Fibroblast of lung (primary cell): ENCODE measurements at regions not wholly inside any gene's neighbourhood (a gene's known extent, or its start where the extent isn't known, plus 50 kb on each side); places are given as distances from the start of the nearest gene placed in this dataset.

Experiments
- DNase-seq, 2 donors: peaks; one replicate each; pipeline versions ENCODE4 v3.0.0 to v3.0.0-alpha.2; 2010; ENCODE audit warnings: low read depth in 2 of 2
- H2AFZ ChIP-seq: 2 replicates; pipeline ENCODE4 v1.5.1; 2012; ENCODE audit warnings: low read length, control low read depth, inconsistent platforms
- H3K27ac ChIP-seq: 2 replicates; pipeline ENCODE4 v1.5.1; 2011; ENCODE audit warnings: low read length, control low read depth; ENCODE audit not compliant: insufficient read depth
- H3K27me3 ChIP-seq: 2 replicates; pipeline ENCODE4 v1.5.1; 2011; ENCODE audit warnings: mild to moderate bottlenecking, low read length; ENCODE audit not compliant: control insufficient read depth, insufficient read depth
- H3K36me3 ChIP-seq: 2 replicates; pipeline ENCODE4 v1.5.1; 2011; ENCODE audit warnings: low read length; ENCODE audit not compliant: control insufficient read depth, insufficient read depth
- H3K4me1 ChIP-seq: 2 replicates; pipeline ENCODE4 v1.5.1; 2011; ENCODE audit warnings: low read length; ENCODE audit not compliant: control insufficient read depth, insufficient read depth; ENCODE audit errors: extremely low read depth
- H3K4me2 ChIP-seq: 2 replicates; pipeline ENCODE4 v1.5.1; 2011; ENCODE audit warnings: low read length, control low read depth; ENCODE audit not compliant: insufficient read depth; ENCODE audit errors: extremely low read depth
- H3K4me3 ChIP-seq, 4 experiments: fragments of 200-600 bp in 1 of 4; sonication (generic) in 1 of 4; replicated peaks in 1 of 4; 2 replicates each; pipeline ENCODE4 v1.5.1; 2011 to 2016; ENCODE audit warnings: low read length in 4 of 4, low read depth in 3 of 4, mild to moderate bottlenecking in 3 of 4, control low read depth in 2 of 4, inconsistent platforms in 1 of 4, mixed read lengths in 1 of 4; ENCODE audit not compliant: insufficient read depth in 1 of 4; ENCODE audit errors: control extremely low read depth in 1 of 4
- H3K79me2 ChIP-seq: 2 replicates; pipeline ENCODE4 v1.5.1; 2012; ENCODE audit warnings: mild to moderate bottlenecking, low read length, inconsistent platforms; ENCODE audit not compliant: control insufficient read depth, insufficient read depth
- H3K9ac ChIP-seq: 2 replicates; pipeline ENCODE4 v1.5.1; 2011; ENCODE audit warnings: mild to moderate bottlenecking, low read length, control low read depth; ENCODE audit not compliant: insufficient read depth
- H3K9me3 ChIP-seq: 2 replicates; pipeline ENCODE4 v1.5.1; 2012; ENCODE audit warnings: low read depth, low read length; ENCODE audit not compliant: control insufficient read depth, insufficient read depth
- H4K20me1 ChIP-seq: 2 replicates; pipeline ENCODE4 v1.5.1; 2011; ENCODE audit warnings: low read length; ENCODE audit not compliant: control insufficient read depth, insufficient read depth; ENCODE audit errors: extremely low read depth
- CTCF ChIP-seq, 2 donors: IDR thresholded peaks in 1 of 2; conservative IDR thresholded peaks in 1 of 2; 1 replicate in 1 of 2; 2 replicates in 1 of 2; pipeline ENCODE4 v1.5.1; 2011 to 2012; ENCODE audit warnings: low read length in 2 of 2, control low read depth in 1 of 2, inconsistent platforms in 1 of 2, low read depth in 1 of 2, mild to moderate bottlenecking in 1 of 2
- EZH2 ChIP-seq: IDR thresholded peaks from 2 replicates; pipeline ENCODE4 v1.5.1; 2012; ENCODE audit warnings: low read length, control low read depth, mild to moderate bottlenecking; ENCODE audit errors: missing control alignments

DNA sequence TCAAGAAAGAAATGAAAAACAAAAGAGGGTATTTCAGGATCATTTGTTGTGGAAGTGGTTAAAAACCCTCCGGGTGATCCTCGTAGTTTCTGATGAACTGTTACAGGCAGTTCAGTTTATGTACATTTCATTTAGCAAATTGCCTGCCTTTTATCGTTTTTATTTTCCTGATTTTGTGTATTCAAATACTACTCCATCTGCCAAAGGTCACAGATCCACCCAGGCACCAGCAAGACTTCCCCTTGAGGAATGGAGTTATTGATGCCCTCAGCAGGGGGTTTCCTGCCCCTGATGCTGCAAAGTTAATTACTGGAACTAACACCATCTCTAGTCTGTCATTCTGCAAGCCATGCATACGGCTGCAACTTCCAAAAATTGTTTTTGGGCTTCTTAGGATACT is 641.9 kb downstream of the SLC4A3 start:
- TF ChIP-seq EZH2, result no peak
- no peak for TF ChIP-seq CTCF (conservative IDR thresholded peaks at IDR 0.05 in 1 of 2, IDR thresholded peaks at IDR 0.05 in 1 of 2; ENCODE audit: low read depth in 1 of 2, low read length in 2 of 2)
- H3K4me2 ChIP-seq, result no peak overlapping the region

DNA sequence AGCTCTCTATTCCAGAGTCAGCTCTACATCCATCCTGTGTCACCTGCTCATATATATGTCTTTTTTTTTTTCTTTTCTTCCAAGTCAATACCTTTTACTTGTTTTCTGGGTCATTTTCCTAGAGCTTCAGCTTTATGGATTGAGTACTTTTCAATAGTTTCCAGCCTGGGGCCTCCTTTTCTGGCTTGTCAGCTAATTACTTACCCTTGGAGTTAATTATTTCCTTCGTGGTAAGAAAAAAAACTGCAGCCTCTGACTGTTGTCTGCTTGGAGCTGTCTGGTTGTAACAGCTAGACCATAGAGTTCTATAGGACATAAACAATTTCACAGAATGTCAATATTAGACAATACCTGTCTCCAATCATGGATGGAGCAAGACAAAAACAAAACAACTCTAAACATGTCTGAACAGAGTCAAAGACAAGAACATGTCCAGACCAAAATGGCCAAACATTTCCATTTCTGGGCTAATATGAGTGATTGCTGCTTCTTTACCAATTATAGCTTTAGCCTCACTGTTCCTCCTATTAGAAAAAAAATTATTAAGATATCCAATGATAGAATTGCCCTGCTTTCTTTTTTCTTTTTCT is 643.1 kb downstream of the SLC4A3 start:
- Histone ChIP-seq H2AFZ (no peak overlapping the region), H3K27ac (no peak overlapping the region), H3K4me1 (no peaks in the 10 kb centered on the region), H3K27me3 (no peaks in the 10 kb centered on the region), H3K36me3 (no peaks in the 10 kb centered on the region), H3K9me3 (no peaks in the 10 kb centered on the region), H3K9ac (no peak overlapping the region), H4K20me1 (no peaks in the 10 kb centered on the region), H3K4me3 (no peak overlapping the region), H3K79me2 (no peaks in the 10 kb centered on the region), H3K4me2 (no peak overlapping the region)
- TF ChIP-seq EZH2 (no peak), CTCF (conservative IDR thresholded peaks at IDR 0.05 in 1 of 2, IDR thresholded peaks at IDR 0.05 in 1 of 2; ENCODE audit: low read depth in 1 of 2, low read length in 2 of 2) (no peak)
- no peak for DNase-seq

More for the DNA sequence above, 641.9 kb downstream of the SLC4A3 start:
- Histone ChIP-seq H3K4me3 (no peak overlapping the region), H2AFZ (no peak overlapping the region), H3K9ac (no peak overlapping the region), H3K9me3 (no peaks in the 10 kb centered on the region), H4K20me1 (no peaks in the 10 kb centered on the region), H3K36me3 (no peaks in the 10 kb centered on the region), H3K79me2 (no peaks in the 10 kb centered on the region), H3K4me1 (no peaks in the 10 kb centered on the region), H3K27me3 (no peaks in the 10 kb centered on the region), H3K27ac (no peak overlapping the region)
- no peak for DNase-seq

- Histone ChIP-seq H4K20me1 (no peaks in the 10 kb centered on the region), H3K4me2 (no peak overlapping the region), H3K36me3 (no peaks in the 10 kb centered on the region), H3K9me3 (no peaks in the 10 kb centered on the region), H3K79me2 (no peaks in the 10 kb centered on the region), H3K9ac (no peak overlapping the region), H3K27ac (no peak overlapping the region), H3K4me1 (peaks cover 8% of the 10 kb centered on the region), H2AFZ (no peak overlapping the region), H3K27me3 (no peaks in the 10 kb centered on the region), H3K4me3 (no peak overlapping the region)
- DNase-seq, result no peak
- no peak for TF ChIP-seq CTCF (conservative IDR thresholded peaks at IDR 0.05 in 1 of 2, IDR thresholded peaks at IDR 0.05 in 1 of 2; ENCODE audit: low read depth in 1 of 2, low read length in 2 of 2)
- no peak for TF ChIP-seq EZH2
Measured at GRCh38 chr2:220272656-220273055, 645.2 kb downstream of the SLC4A3 start.
